ENCODE measurements at regions not wholly inside any gene's neighbourhood (a gene's known extent, or its start where the extent isn't known, plus 50 kb on each side); places are given as distances from the start of the nearest gene placed in this dataset.

DNA sequence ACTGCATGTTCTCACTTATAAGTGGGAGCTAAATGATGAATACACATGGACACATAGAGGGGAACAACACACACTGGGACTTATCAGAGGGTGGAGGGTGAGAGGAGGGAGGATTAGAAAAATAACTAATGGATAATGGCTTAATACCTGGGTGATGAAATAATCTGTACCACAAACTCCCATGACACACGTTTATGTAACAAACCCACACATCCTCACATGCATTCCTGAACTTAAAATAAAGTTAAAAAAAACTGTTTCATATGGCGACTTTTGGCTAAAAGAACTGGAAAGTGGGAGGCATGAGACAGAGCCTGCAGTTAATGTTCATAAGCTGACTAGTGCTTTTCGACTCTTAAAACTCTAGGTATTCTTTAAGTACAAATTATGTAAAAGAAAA is 98.9 kb upstream of the NPFFR2 start:
- peak; percentile 51 for DNase-seq (ENCODE audit: low read depth)

DNA sequence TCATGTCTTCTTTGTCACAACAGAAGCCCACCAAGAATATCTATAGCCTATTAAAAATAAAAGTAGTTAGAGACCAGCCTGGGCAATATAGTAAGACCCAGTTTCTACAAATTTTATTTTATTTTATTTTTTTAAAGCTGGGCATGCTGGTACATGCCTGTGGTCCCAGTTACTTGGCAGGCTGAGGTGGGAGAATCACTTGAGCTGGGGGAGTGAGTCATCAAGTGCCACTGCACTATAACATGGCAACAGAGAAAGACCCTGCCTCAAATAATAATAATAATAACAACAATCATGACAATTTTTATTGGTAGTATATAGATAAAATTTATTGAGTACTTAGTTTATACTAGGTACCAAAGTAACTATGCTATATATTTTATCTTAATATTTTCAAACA is 93.0 kb upstream of the NPFFR2 start:
- DNase-seq (ENCODE audit: low read depth), result no peak

DNA sequence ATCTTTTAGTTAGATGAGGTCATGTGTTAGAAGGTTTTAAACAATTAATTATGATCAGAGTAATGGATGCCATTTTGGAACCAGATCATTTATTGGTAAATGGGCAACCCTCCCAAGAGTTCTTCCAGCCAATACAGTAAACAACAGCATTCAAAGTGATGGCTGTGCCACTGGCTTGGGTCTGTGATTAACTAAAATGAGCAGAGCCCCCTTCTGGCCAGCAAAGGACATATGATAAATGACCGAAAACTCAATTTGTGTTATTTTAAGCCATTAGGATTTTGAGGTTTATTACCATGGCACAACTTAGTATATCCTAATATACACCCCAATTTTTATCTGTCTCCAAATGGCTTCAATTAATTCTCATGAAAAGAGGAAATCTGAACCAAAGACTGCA is 90.8 kb upstream of the NPFFR2 start:
- peak; percentile 57 for DNase-seq (ENCODE audit: low read depth)

DNA sequence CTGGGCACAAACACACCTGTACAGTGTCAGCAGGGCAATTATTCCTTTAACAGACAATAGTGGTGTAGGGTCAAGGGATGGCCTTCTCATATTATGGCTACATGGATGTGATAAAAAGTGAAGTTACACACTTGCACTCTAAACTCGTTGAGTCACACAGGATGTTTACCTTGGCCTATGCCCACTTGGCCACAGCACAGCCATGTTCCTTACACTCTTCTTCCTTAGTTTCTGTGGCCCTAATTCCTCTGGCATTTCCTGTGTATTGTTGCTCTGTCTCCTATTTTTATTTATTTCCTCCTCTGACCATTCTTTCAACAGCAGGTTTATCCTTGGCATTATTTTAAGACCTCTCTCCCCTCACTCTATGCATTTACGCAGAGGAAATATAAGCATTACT is 86.8 kb upstream of the NPFFR2 start:
- DNase-seq (ENCODE audit: low read depth), result peak; percentile 64

DNA sequence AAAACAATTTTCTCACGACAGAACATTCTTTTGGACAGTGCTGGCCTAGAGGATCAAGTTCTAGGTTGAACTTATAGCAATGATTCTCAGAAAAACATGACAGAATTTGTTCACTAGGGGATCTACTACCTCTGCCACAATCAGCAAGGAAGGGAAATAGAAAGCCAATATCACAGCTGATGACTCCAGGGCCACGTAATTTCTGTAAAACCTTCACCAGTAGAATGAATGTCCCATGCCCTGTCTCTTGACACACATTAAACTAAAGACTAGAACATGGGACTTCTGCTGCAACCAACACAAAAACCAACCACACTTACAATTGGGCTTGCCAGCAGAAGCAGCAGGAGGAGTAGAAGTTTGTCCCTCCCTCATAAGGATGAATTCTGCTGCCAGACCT is 86.0 kb upstream of the NPFFR2 start:
- no peak for DNase-seq (ENCODE audit: low read depth)

DNA sequence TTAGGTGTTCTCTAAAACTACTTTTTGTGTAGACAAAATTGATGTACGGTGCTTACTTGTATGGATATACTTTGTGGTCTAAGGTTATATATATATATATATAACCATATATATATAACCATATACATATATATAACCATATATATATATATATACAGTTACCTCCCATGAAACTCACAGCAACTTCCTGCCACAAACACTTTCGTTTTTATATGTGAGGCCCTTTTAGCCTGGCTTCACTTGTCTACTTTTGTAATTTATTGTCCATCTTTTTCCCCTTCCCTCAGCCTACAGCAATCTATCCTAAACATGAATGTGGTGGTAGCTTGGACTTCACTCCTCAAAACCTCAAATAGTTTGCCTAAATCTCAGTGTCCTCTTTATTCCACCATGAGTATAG is 72.8 kb upstream of the NPFFR2 start:
- DNase-seq (ENCODE audit: low read depth), result no peak

DNA sequence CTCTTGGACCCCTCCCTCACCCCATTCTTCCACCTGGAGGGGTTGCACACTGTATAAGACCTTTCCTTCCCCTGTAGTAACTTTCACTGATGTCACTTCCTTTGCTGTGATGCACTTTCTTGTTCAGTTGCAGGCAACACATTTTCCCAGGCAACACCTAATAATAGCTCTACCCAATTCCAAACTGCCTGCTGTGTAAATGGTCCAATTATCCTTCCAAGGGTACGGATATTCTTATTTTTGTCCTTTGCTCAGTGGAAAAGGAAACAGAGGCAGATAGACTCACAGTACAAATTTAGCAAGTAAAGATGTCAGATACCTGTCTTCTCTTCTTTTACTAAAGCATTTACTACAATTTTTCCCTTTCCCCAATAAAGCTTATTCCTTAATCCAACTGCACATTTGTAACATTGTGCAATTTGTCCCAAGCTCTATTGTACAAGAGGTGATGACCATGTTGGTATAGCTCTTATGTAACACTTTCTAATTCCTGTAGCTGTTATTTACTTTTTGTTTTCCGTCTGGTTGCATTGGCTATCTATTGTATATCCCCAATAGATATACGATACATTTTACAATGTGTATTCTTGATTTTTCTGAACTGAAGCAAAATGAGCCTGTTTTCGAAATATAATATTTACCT is 69.1 kb upstream of the NPFFR2 start:
- no peak for DNase-seq (ENCODE audit: low read depth)

DNA sequence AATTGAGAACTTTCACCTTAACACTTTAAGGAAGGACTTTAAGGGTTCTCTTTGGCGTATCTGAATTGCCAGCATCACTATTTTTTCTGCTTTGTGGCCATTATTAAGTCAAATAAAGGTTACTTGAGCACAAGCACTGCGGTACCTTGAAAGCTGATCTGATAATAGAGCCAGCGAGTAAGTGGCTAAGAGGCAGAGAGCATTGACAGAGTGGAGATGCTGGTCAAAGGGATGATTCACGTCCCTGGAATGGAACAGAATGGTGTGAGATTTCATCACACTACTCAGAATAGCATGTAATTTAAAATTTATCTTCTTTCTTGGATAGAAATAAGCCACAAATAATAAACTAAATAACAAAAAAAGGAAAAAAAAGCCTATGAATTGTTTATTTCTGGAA is 57.1 kb upstream of the NPFFR2 start:
- DNase-seq (ENCODE audit: low read depth), result peak; percentile 71

DNA sequence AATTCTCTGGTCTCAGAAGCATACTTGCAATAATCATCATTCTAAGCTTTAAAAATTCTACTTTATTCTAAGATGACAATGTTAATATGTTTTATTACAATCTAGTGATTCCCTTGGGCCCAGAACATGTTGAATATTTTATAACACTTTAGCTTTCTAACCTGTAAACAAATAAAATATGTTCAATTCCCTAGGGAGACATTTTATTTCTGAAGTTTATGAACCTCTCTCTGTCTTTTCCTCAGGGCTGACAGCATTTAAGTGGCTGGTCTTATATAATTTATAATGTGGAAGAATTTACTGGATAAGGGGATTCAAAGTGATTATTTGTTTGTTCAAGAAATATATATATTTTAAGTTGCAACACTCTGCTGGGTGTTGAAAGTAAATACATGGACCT is 55.3 kb upstream of the NPFFR2 start:
- DNase-seq (ENCODE audit: low read depth), result no peak

DNA sequence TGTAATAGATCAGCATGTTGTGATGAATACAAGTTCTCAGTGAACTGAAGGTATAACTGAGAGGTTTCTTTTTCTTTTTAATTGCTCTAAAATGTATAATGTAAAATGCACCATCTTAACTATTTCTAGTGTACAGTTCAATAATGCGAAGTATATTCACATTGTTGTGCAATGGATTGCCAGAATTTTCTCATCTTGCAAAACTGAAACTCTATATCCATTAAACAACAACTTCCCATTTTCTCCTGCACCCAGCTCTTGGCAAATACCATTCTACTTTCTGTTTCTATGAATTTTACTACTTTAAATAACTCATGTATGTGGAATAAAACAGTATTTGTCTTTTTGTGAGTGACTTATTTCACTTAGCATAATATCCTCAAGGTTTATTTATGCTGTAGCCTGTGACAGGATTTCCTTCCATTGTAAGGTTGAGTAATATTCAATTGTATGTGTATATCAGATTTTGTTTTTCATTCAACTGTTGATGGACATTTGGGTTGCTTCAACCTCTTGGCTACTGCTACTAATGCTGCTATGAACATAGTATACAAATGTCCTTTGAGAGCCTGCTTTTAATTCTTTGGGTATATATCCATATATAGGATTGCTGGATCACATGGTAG is 53.5 kb upstream of the NPFFR2 start:
- DNase-seq (ENCODE audit: low read depth), result no peak

DNA sequence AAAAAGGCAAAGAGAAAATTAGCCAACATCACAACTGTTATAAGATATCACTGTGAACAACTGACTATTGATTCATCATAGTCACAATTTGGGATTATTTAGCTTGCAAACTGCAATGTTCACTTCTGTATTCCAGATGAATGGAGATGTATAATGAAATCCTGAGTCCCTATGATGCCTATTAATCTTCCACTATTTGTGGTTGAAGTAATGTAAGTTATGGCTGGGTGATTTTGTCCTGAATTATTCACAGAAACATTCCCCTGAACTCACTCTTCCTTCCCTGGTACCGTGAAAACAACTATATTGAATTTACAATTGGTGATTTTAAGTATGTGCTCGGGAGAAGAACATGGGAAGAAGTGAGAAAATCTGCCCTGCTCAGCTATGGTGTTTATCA is 50.8 kb upstream of the NPFFR2 start:
- no peak for DNase-seq (ENCODE audit: low read depth)
